SK-N-SH treated with all-trans-retinoic acid at 6 μM for 48 hours (cell line): ENCODE measurements at regions not wholly inside any gene's neighbourhood (a gene's known extent, or its start where the extent isn't known, plus 50 kb on each side); places are given as distances from the start of the nearest gene placed in this dataset.

Source experiments
- ISL1 ChIP-seq: fragments of 250-450 bp; sonication (Bioruptor Pico); IDR thresholded peaks from 2 replicates; pipeline ENCODE4 v2.1.2; 2022; ENCODE audit warnings: mild to moderate bottlenecking, moderate library complexity
- PATZ1 ChIP-seq: fragments of 250-450 bp; sonication (Bioruptor Pico); IDR thresholded peaks from 2 replicates; pipeline ENCODE4 v1.8.0; 2020; ENCODE audit warnings: mild to moderate bottlenecking, moderate library complexity, borderline replicate concordance

GRCh38 chr13:81606074-81606473 lies 1265.1 kb upstream of the SPRY2 start:
- TF ChIP-seq PATZ1 (CRISPR knock-in tag): no peak
- no peak for TF ChIP-seq ISL1 (CRISPR knock-in tag)
